ENCODE measurements at regions not wholly inside any gene's neighbourhood (a gene's known extent, or its start where the extent isn't known, plus 50 kb on each side); places are given as distances from the start of the nearest gene placed in this dataset.

DNA sequence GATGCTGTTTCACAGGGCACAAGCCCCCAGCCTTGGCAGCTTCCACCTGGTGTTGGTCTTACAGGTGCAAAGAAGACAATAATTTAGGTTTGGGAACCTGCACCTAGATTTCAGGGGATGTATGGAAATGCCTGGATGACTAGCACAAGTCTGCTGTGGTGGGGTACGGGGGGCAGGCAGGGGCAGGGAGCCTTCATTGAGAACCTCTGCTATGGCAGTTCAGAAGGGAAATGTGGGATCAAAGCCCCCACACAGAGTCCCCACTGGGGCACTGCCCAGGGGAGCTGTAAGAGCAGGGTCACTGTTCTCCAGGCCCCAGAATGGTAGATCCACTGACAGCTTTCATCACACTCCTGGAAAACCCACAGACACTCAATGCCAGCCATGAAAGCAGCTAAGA is 686.5 kb downstream of the FAM181B start:
- TF ChIP-seq GTF2F1 (IDR thresholded peaks at IDR 0.05; ENCODE audit: borderline replicate concordance, low read depth, low read length) = no peak
- TF ChIP-seq, protein P1, sequence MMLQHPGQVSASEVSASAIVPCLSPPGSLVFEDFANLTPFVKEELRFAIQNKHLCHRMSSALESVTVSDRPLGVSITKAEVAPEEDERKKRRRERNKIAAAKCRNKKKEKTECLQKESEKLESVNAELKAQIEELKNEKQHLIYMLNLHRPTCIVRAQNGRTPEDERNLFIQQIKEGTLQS (IDR thresholded peaks at IDR 0.05; ENCODE audit: insufficient read depth, low read depth, low read length) = no peak
- no peak for TF ChIP-seq CTCF (IDR thresholded peaks at IDR 0.05; ENCODE audit: control extremely low read depth in 1 of 3, insufficient read depth in 1 of 3, low read depth in 1 of 3, low read length in 3 of 3)
- no peak for TF ChIP-seq EZH2 (IDR thresholded peaks at IDR 0.05; ENCODE audit: low read depth, low read length, severe bottlenecking)
- TF ChIP-seq EP300 (IDR thresholded peaks at IDR 0.05; ENCODE audit: borderline replicate concordance in 1 of 2, low read depth in 2 of 2, low read length in 2 of 2) = no peak
- no peak for TF ChIP-seq TEAD4 (IDR thresholded peaks at IDR 0.05; ENCODE audit: low read depth, low read length)
- TF ChIP-seq RNF2 (IDR thresholded peaks at IDR 0.05; ENCODE audit: borderline replicate concordance, low read depth, low read length, missing control alignments, poor library complexity, severe bottlenecking) = no peak
- TF ChIP-seq SP1 (IDR thresholded peaks at IDR 0.05; ENCODE audit: low read depth, low read length) = no peak
- no peak for TF ChIP-seq YY1 (IDR thresholded peaks at IDR 0.05; ENCODE audit: low read depth, low read length)
- no peak for TF ChIP-seq SIN3A (conservative IDR thresholded peaks at IDR 0.05 in 1 of 2, IDR thresholded peaks at IDR 0.05 in 1 of 2; ENCODE audit: low read depth in 1 of 2, low read length in 2 of 2)
- no peak for TF ChIP-seq POLR2A (IDR thresholded peaks at IDR 0.05; ENCODE audit: control extremely low read depth in 1 of 2, low read depth in 2 of 2, low read length in 2 of 2)

Measured in H1 (cell line).